ENCODE measurements at regions not wholly inside any gene's neighbourhood (a gene's known extent, or its start where the extent isn't known, plus 50 kb on each side); places are given as distances from the start of the nearest gene placed in this dataset.

DNA sequence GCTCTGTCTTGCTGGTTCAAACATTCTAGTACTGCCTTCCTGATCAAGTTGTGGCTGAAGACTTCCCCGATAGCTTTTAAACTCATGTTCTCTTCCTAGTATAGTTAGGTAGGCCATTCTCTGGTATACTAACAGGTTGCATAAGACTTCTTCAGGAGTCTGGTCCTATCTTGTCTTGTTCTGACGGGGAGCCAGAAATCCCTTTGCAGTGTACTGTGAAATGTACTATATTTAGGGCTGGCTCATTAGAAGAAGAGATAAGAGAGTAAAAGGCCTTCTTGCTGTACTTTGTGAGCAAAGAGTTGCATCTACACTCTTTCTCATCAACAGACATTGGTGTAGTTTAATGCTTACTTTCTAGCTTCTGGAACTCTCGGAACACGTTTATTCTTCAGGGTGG, 331.9 kb downstream of the NUP35 start:
- TF ChIP-seq, protein P1, sequence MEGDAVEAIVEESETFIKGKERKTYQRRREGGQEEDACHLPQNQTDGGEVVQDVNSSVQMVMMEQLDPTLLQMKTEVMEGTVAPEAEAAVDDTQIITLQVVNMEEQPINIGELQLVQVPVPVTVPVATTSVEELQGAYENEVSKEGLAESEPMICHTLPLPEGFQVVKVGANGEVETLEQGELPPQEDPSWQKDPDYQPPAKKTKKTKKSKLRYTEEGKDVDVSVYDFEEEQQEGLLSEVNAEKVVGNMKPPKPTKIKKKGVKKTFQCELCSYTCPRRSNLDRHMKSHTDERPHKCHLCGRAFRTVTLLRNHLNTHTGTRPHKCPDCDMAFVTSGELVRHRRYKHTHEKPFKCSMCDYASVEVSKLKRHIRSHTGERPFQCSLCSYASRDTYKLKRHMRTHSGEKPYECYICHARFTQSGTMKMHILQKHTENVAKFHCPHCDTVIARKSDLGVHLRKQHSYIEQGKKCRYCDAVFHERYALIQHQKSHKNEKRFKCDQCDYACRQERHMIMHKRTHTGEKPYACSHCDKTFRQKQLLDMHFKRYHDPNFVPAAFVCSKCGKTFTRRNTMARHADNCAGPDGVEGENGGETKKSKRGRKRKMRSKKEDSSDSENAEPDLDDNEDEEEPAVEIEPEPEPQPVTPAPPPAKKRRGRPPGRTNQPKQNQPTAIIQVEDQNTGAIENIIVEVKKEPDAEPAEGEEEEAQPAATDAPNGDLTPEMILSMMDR (IDR thresholded peaks at IDR 0.05; ENCODE audit: extremely low read depth in 1 of 2, insufficient read depth in 1 of 2, low read depth in 1 of 2, low read length in 2 of 2), result no peak
- no peak for TF ChIP-seq EZH2 (IDR thresholded peaks at IDR 0.05; ENCODE audit: borderline replicate concordance, low read depth, low read length, severe bottlenecking)
- TF ChIP-seq POLR2AphosphoS5 (IDR thresholded peaks at IDR 0.05; ENCODE audit: insufficient read depth, low read depth, low read length), result no peak

Data from endothelial cell of umbilical vein (primary cell).